K562 (cell line): ENCODE measurements at regions not wholly inside any gene's neighbourhood (a gene's known extent, or its start where the extent isn't known, plus 50 kb on each side); places are given as distances from the start of the nearest gene placed in this dataset.

ENCODE experiments used
- ATAC-seq: fragments of 200-7000 bp; cut with Tn5 transposase; 3 replicates; pipeline ENCODE4 v1.9.1; 2020; ENCODE audit warnings: moderate library complexity
- BruUV-seq: library from RNA; stranded (reverse); fragments of 400-500 nt; replicated peaks from 2 replicates; lab custom pipeline; 2021; lab: Mats Ljungman, UMichigan
- CTCF ChIA-PET: fragments of 300-600 bp; formaldehyde crosslinking; extraction: SDS; loops from one replicate; lab custom pipeline; 2021; ENCODE audit warnings: low intra/inter-chr PET ratio; lab: Yijun Ruan, JAX
- POLR2A ChIA-PET: fragments of 300-600, 350-650 bp; sonication (Branson Sonifier 250); formaldehyde crosslinking; extraction: SDS; loops from one replicate; lab custom pipeline; 2021; ENCODE audit warnings: antibody characterized with exemption, inconsistent platforms; lab: Yijun Ruan, JAX
- DNase-seq, 4 experiments: peaks; one replicate each; pipeline versions ENCODE4 v3.0.0 to v3.0.0-alpha.2; 2011 to 2018; ENCODE audit warnings: low spot score in 3 of 4, mixed read lengths in 3 of 4; ENCODE audit errors: extremely low read depth in 1 of 4
- FAIRE-seq: peaks from 2 replicates; lab custom pipeline; 2011; peaks lifted over from hg19 to GRCh38; lab: Jason Lieb, UNC
- H2AFZ ChIP-seq: 2 replicates; pipeline ENCODE4 v1.6.0; 2011; ENCODE audit warnings: low read depth, low read length, control low read depth, inconsistent platforms
- H3K27ac ChIP-seq: fragments of 200-600 bp; 3 replicates; pipeline ENCODE4 v1.8.0; 2011; ENCODE audit warnings: low read depth, mild to moderate bottlenecking, control low read depth, inconsistent platforms, low read length, moderate library complexity, mixed read lengths; ENCODE audit errors: extremely low read depth
- H3K27me3 ChIP-seq, 2 experiments: fragments of 300-600 bp in 1 of 2; 2 replicates in 1 of 2; 3 replicates in 1 of 2; pipeline versions ENCODE4 v1.6.0 to v1.8.0; 2011; ENCODE audit warnings: inconsistent platforms in 2 of 2, low read length in 2 of 2, mild to moderate bottlenecking in 1 of 2, mixed read lengths in 1 of 2, moderate library complexity in 1 of 2; ENCODE audit not compliant: control insufficient read depth in 2 of 2, insufficient read depth in 2 of 2
- H3K36me3 ChIP-seq: fragments of 300-600 bp; 3 replicates; pipeline ENCODE4 v1.8.0; 2011; ENCODE audit warnings: mild to moderate bottlenecking, low read length, inconsistent platforms; ENCODE audit not compliant: control insufficient read depth, insufficient read depth
- H3K4me1 ChIP-seq, 2 experiments: fragments of 200-600 bp in 1 of 2; replicated peaks in 1 of 2; 2 replicates in 1 of 2; 3 replicates in 1 of 2; pipeline versions ENCODE4 v1.5.1 to v1.8.0; 2011; ENCODE audit warnings: inconsistent platforms in 2 of 2, low read length in 2 of 2, mild to moderate bottlenecking in 1 of 2, mixed read lengths in 1 of 2, moderate library complexity in 1 of 2; ENCODE audit not compliant: control insufficient read depth in 2 of 2, insufficient read depth in 2 of 2
- H3K4me2 ChIP-seq: 2 replicates; pipeline ENCODE4 v1.6.1; 2011; ENCODE audit warnings: low read length, control low read depth, inconsistent platforms, mixed read lengths; ENCODE audit not compliant: insufficient read depth
- H3K4me3 ChIP-seq: fragments of 200-600 bp; sonication (generic), shearing (Covaris generic); 2 replicates; pipeline ENCODE4 v1.5.1; 2016; ENCODE audit warnings: control low read depth, inconsistent platforms
- H3K79me2 ChIP-seq: fragments of 200-600 bp; 3 replicates; pipeline ENCODE4 v1.8.0; 2011; ENCODE audit warnings: low read length, inconsistent platforms; ENCODE audit not compliant: control insufficient read depth, insufficient read depth
- H3K9ac ChIP-seq, 2 experiments: 2 replicates each; pipeline versions ENCODE4 v1.6.0 to v1.6.1; 2011; ENCODE audit warnings: low read depth in 2 of 2, low read length in 2 of 2, control low read depth in 1 of 2, inconsistent platforms in 1 of 2, mild to moderate bottlenecking in 1 of 2, mixed read lengths in 1 of 2; ENCODE audit not compliant: insufficient read depth in 1 of 2
- H3K9me1 ChIP-seq: one replicate; pipeline ENCODE4 v1.6.0; 2011; ENCODE audit warnings: inconsistent platforms, mild to moderate bottlenecking, low read length, moderate library complexity; ENCODE audit not compliant: control insufficient read depth, insufficient read depth
- H3K9me3 ChIP-seq: replicated peaks from 2 replicates; pipeline ENCODE4 v1.5.1; 2011; ENCODE audit warnings: low read depth, low read length, inconsistent platforms; ENCODE audit not compliant: control insufficient read depth, insufficient read depth
- H4K20me1 ChIP-seq: replicated peaks from 2 replicates; pipeline ENCODE4 v1.6.1; 2011; ENCODE audit warnings: low read length, inconsistent platforms, mixed read lengths; ENCODE audit not compliant: control insufficient read depth, insufficient read depth
- CREB1 ChIP-seq, 2 experiments: sonication (generic) in 1 of 2; formaldehyde crosslinking in 1 of 2; IDR thresholded peaks; 2 replicates each; pipeline versions ENCODE4 v1.6.1 to v1.8.0; 2012 to 2022; ENCODE audit warnings: inconsistent platforms in 1 of 2, mild to moderate bottlenecking in 1 of 2, missing genetic modification reagents in 1 of 2, moderate library complexity in 1 of 2
- ERF ChIP-seq: fragments of 450-650 bp; formaldehyde crosslinking; IDR thresholded peaks from 2 replicates; pipeline ENCODE4 v1.4.0; 2020; ENCODE audit warnings: mild to moderate bottlenecking, mixed read lengths
- GABPB1 ChIP-seq: sonication (generic); formaldehyde crosslinking; IDR thresholded peaks from 2 replicates; pipeline ENCODE4 v1.8.0; 2022; ENCODE audit warnings: mild to moderate bottlenecking, missing genetic modification reagents
- GATAD2B ChIP-seq: fragments of 450-650 bp; IDR thresholded peaks from 2 replicates; pipeline ENCODE4 v1.6.1; 2017; ENCODE audit warnings: mild to moderate bottlenecking, borderline replicate concordance
- HIVEP1 ChIP-seq: fragments of 250-450 bp; sonication (Bioruptor Pico); IDR thresholded peaks from 2 replicates; pipeline ENCODE4 v1.4.0; 2020; ENCODE audit warnings: mild to moderate bottlenecking
- HSF4 ChIP-seq: fragments of 250-450 bp; sonication (Bioruptor Pico); IDR thresholded peaks from 2 replicates; pipeline ENCODE4 v2.1.2; 2022; ENCODE audit warnings: mild to moderate bottlenecking, moderate library complexity, borderline replicate concordance
- ILK ChIP-seq: fragments of 450-650 bp; IDR thresholded peaks from 2 replicates; pipeline ENCODE4 v1.6.1; 2016; ENCODE audit warnings: missing genetic modification characterization, low read depth, mild to moderate bottlenecking, missing compliant biosample characterization, moderate library complexity, borderline replicate concordance
- NFIC ChIP-seq: fragments of 450-650 bp; IDR thresholded peaks from 2 replicates; pipeline ENCODE4 v1.6.1; 2017; ENCODE audit warnings: mild to moderate bottlenecking, inconsistent platforms
- OTX1 ChIP-seq: fragments of 450-650 bp; formaldehyde crosslinking; IDR thresholded peaks from 2 replicates; pipeline ENCODE4 v1.4.0; 2022; ENCODE audit warnings: mild to moderate bottlenecking
- RHOXF2B ChIP-seq: fragments of 250-450 bp; sonication (Bioruptor Pico); conservative IDR thresholded peaks from 2 replicates; pipeline ENCODE4 v1.5.1; 2021
- TEAD4 ChIP-seq, 2 experiments: sonication (generic) in 1 of 2; formaldehyde crosslinking in 1 of 2; IDR thresholded peaks; 2 replicates each; pipeline versions ENCODE4 v1.6.1 to v1.8.0; 2012 to 2022; ENCODE audit warnings: borderline replicate concordance in 1 of 2, inconsistent platforms in 1 of 2, low read length in 1 of 2, mild to moderate bottlenecking in 1 of 2, missing genetic modification reagents in 1 of 2
- ZEB2 ChIP-seq: fragments of 450-650 bp; IDR thresholded peaks from 2 replicates; pipeline ENCODE4 v1.6.1; 2016
- ZNF184 ChIP-seq: sonication (generic); formaldehyde crosslinking; IDR thresholded peaks from 2 replicates; pipeline ENCODE4 v1.5.0; 2020; ENCODE audit warnings: missing genetic modification reagents
- WGBS: fragments of 100-300 bp; shearing (Covaris generic); methylation state at CpG from one replicate; pipeline ENCODE4 v1.1.6; 2016; ENCODE audit warnings: low coverage, mixed read lengths; ENCODE audit not compliant: insufficient coverage; ENCODE audit errors: missing lambda C conversion rate; 5-methylcytosine and 5-hydroxymethylcytosine counted together
- in situ Hi-C: fragments of 300-500 bp; cut with MboI; formaldehyde crosslinking; loops from 4 replicates; pipeline ENCODE4 v1.15.0; 2018; ENCODE audit warnings: inconsistent platforms, mixed read lengths
- intact Hi-C: fragments of 100-400 bp; cut with micrococcal nuclease; formaldehyde crosslinking; loops from 2 replicates; pipeline ENCODE4 v1.14.2; 2022
- TF ChIP-seq, protein P1 (sequence below): fragments of 450-650 bp; IDR thresholded peaks from 2 replicates; pipeline ENCODE4 v1.6.1; 2017; ENCODE audit warnings: antibody characterized with exemption
- TF ChIP-seq, protein P2 (sequence below), 2 experiments: fragments of 150-350 bp in 1 of 2; IDR thresholded peaks; 2 replicates each; pipeline ENCODE4 v1.6.1; 2012 to 2016; ENCODE audit warnings: low read depth in 2 of 2, low read length in 2 of 2, mild to moderate bottlenecking in 1 of 2, moderate library complexity in 1 of 2
- TF ChIP-seq, protein P3 (sequence below): fragments of 250-450 bp; sonication (Bioruptor Pico); IDR thresholded peaks from 2 replicates; pipeline ENCODE4 v1.5.0; 2020; ENCODE audit warnings: mild to moderate bottlenecking

DNA sequence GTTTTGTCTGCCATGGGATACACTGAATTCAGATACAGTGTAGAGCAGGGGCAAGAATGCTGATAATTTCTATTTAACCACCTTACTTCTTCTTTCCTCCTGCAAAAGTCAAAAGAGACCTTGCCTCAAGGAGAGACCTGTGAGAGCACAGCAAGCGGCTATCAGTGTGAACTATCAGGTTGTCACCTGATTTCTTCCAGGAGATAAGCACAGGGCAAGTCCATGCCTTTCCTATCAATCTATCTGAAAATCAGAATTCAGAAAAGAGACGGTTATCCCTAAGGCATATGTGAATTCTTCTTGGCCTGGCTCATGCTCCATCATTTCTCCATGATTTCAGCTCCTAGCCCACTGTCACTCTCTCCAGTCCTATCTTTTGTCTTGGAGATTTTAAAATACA lies 128.9 kb upstream of the CCND2 start (continued):
- TF ChIP-seq, protein P1, sequence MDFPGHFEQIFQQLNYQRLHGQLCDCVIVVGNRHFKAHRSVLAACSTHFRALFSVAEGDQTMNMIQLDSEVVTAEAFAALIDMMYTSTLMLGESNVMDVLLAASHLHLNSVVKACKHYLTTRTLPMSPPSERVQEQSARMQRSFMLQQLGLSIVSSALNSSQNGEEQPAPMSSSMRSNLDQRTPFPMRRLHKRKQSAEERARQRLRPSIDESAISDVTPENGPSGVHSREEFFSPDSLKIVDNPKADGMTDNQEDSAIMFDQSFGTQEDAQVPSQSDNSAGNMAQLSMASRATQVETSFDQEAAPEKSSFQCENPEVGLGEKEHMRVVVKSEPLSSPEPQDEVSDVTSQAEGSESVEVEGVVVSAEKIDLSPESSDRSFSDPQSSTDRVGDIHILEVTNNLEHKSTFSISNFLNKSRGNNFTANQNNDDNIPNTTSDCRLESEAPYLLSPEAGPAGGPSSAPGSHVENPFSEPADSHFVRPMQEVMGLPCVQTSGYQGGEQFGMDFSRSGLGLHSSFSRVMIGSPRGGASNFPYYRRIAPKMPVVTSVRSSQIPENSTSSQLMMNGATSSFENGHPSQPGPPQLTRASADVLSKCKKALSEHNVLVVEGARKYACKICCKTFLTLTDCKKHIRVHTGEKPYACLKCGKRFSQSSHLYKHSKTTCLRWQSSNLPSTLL = no peak
- no peak for TF ChIP-seq NFIC
- no peak for TF ChIP-seq RHOXF2B (CRISPR knock-in tag)
- no peak for TF ChIP-seq GATAD2B
- TF ChIP-seq, protein P2, sequence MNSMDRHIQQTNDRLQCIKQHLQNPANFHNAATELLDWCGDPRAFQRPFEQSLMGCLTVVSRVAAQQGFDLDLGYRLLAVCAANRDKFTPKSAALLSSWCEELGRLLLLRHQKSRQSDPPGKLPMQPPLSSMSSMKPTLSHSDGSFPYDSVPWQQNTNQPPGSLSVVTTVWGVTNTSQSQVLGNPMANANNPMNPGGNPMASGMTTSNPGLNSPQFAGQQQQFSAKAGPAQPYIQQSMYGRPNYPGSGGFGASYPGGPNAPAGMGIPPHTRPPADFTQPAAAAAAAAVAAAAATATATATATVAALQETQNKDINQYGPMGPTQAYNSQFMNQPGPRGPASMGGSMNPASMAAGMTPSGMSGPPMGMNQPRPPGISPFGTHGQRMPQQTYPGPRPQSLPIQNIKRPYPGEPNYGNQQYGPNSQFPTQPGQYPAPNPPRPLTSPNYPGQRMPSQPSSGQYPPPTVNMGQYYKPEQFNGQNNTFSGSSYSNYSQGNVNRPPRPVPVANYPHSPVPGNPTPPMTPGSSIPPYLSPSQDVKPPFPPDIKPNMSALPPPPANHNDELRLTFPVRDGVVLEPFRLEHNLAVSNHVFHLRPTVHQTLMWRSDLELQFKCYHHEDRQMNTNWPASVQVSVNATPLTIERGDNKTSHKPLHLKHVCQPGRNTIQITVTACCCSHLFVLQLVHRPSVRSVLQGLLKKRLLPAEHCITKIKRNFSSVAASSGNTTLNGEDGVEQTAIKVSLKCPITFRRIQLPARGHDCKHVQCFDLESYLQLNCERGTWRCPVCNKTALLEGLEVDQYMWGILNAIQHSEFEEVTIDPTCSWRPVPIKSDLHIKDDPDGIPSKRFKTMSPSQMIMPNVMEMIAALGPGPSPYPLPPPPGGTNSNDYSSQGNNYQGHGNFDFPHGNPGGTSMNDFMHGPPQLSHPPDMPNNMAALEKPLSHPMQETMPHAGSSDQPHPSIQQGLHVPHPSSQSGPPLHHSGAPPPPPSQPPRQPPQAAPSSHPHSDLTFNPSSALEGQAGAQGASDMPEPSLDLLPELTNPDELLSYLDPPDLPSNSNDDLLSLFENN (IDR thresholded peaks at IDR 0.05; ENCODE audit: low read depth in 2 of 2, low read length in 2 of 2) = no peak
- TF ChIP-seq ERF (CRISPR knock-in tag) = no peak

DNA sequence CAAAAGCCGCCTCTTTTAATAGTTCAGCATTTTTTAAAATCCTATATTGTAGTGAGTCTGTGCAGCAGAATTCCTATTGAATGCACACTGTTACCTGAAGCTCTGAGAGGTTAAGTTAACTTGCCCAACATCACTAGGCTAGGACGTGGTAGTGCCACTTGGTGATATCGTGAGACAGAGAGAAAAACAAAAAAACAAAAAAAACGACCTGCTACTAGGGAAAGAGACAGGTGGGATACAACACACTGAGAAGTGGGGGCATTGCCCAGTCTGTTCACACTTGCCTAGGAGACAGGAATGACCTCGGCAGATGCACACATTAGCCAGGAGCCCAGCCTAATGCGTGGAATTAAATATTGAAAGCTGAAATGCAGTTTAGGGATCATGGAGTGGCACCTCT lies 129.7 kb upstream of the CCND2 start:
- intact Hi-C loops = no loop called here
- no peak overlapping the region for H3K4me2 ChIP-seq
- no peaks in the 10 kb centered on the region for H3K27me3 ChIP-seq
- ChIA-PET POLR2A (no interaction called here), CTCF (no interaction called here)
- in situ Hi-C loops = no loop called here
- H3K9ac ChIP-seq = no peak overlapping the region
- peaks cover 0 to 11% of the 10 kb centered on the region in 2 experiments; a peak in 4 of 5 replicates for H3K4me1 ChIP-seq
- no peak overlapping the region for H2AFZ ChIP-seq
- H3K9me1 ChIP-seq = no peaks in the 10 kb centered on the region
- H3K9me3 ChIP-seq = no peaks in the 10 kb centered on the region
- ATAC-seq (no peak), DNase-seq (peak in 1 of 4 experiments; percentile 15), FAIRE-seq (no peak)
- no peak overlapping the region for H3K27ac ChIP-seq
- H3K79me2 ChIP-seq = no peaks in the 10 kb centered on the region
- no TSS peak for BruUV-seq
- no peaks in the 10 kb centered on the region for H3K36me3 ChIP-seq
- 61% methylated on average over 6 of the region's 6 CpGs for WGBS
- H3K4me3 ChIP-seq = no peak overlapping the region
- H4K20me1 ChIP-seq = no peaks in the 10 kb centered on the region
- TF ChIP-seq NFIC (no peak), OTX1 (CRISPR knock-in tag) (no peak), GABPB1 (CRISPR knock-in tag) (no peak), TEAD4 (IDR thresholded peaks at IDR 0.05; ENCODE audit: low read length) (no peak), TEAD4 (CRISPR knock-in tag; IDR thresholded peaks at IDR 0.05; ENCODE audit: borderline replicate concordance) (no peak), ZEB2 (no peak), HIVEP1 (no peak), ILK (no peak), HSF4 (no peak), ZNF184 (no peak), CREB1 (IDR thresholded peaks at IDR 0.05) (no peak), CREB1 (CRISPR knock-in tag; IDR thresholded peaks at IDR 0.05) (no peak)
- TF ChIP-seq, protein P3, sequence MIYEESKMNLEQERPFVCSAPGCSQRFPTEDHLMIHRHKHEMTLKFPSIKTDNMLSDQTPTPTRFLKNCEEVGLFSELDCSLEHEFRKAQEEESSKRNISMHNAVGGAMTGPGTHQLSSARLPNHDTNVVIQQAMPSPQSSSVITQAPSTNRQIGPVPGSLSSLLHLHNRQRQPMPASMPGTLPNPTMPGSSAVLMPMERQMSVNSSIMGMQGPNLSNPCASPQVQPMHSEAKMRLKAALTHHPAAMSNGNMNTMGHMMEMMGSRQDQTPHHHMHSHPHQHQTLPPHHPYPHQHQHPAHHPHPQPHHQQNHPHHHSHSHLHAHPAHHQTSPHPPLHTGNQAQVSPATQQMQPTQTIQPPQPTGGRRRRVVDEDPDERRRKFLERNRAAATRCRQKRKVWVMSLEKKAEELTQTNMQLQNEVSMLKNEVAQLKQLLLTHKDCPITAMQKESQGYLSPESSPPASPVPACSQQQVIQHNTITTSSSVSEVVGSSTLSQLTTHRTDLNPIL = no peak
